Stomach (tissue), 8 donors: ENCODE measurements at regions not wholly inside any gene's neighbourhood (a gene's known extent, or its start where the extent isn't known, plus 50 kb on each side); places are given as distances from the start of the nearest gene placed in this dataset.

Experiments
- DNase-seq, 2 donors: peaks; one replicate each; pipeline versions ENCODE4 v3.0.0 to v3.0.0-alpha.2; 2013 to 2019
- H3K27ac ChIP-seq, 5 donors: fragments of 200-600 bp in 4 of 5; sonication (generic) in 4 of 5; one replicate each; pipeline ENCODE4 v1.5.1; 2013 to 2019; ENCODE audit warnings: mild to moderate bottlenecking in 1 of 5, moderate library complexity in 1 of 5
- H3K27me3 ChIP-seq, 3 donors: fragments of 200-600 bp; sonication (generic); one replicate each; pipeline ENCODE4 v1.5.1; 2017 to 2019; ENCODE audit warnings: mixed run types in 1 of 3
- H3K36me3 ChIP-seq, 4 donors: fragments of 200-600 bp; sonication (generic); 1 replicate in 3 of 4; 2 replicates in 1 of 4; pipeline ENCODE4 v1.5.1; 2016 to 2019
- H3K4me1 ChIP-seq, 4 donors: fragments of 200-600 bp; sonication (generic); one replicate each; pipeline ENCODE4 v1.5.1; 2016 to 2019
- H3K4me3 ChIP-seq, 4 donors: fragments of 200-600 bp; sonication (generic) in 3 of 4; one replicate each; pipeline ENCODE4 v1.5.1; 2016 to 2019; ENCODE audit warnings: mild to moderate bottlenecking in 1 of 4
- H3K9me3 ChIP-seq, 4 donors: fragments of 200-600 bp; sonication (generic); one replicate each; pipeline ENCODE4 v1.5.1; 2016 to 2019
- CTCF ChIP-seq, 7 experiments: fragments of 450-650 bp in 4 of 7; fragments of 200-600 bp in 3 of 7; sonication (generic) in 3 of 7; IDR thresholded peaks; one replicate each; pipeline ENCODE4 v1.5.1; 2016 to 2019; ENCODE audit warnings: antibody characterized with exemption in 7 of 7, control low read depth in 2 of 7, mild to moderate bottlenecking in 1 of 7
- EP300 ChIP-seq: sonication (generic); formaldehyde crosslinking; IDR thresholded peaks from one replicate; pipeline ENCODE4 v1.6.1; 2017; ENCODE audit warnings: antibody characterized with exemption
- POLR2A ChIP-seq, 4 donors: fragments of 450-650 bp; IDR thresholded peaks; one replicate each; pipeline ENCODE4 v1.6.1; 2016; ENCODE audit warnings: antibody characterized with exemption in 4 of 4, control low read depth in 2 of 4, mild to moderate bottlenecking in 1 of 4, moderate library complexity in 1 of 4
- POLR2AphosphoS5 ChIP-seq, 3 donors: sonication (generic); formaldehyde crosslinking; IDR thresholded peaks; one replicate each; pipeline ENCODE4 v1.6.1; 2016; ENCODE audit warnings: antibody characterized with exemption in 3 of 3
- WGBS, 5 donors: extraction: QIAGEN DNeasy Blood & Tissue Kit in 3 of 5; methylation state at CpG; one replicate each; pipeline versions ENCODE4 v1.1.5 to v1.1.7; 2013 to 2018; 5-methylcytosine and 5-hydroxymethylcytosine counted together
- intact Hi-C: fragments of 100-400 bp; cut with DNase I; formaldehyde crosslinking; loops from one replicate; pipeline ENCODE4 v1.15.1; 2023; ENCODE audit warnings: low total_unique reads
- donor health status: healthy with polysubstance abuse.
- donor health status: Bipolar disorder and iron deficiency.
- donor health status: healthy.

DNA sequence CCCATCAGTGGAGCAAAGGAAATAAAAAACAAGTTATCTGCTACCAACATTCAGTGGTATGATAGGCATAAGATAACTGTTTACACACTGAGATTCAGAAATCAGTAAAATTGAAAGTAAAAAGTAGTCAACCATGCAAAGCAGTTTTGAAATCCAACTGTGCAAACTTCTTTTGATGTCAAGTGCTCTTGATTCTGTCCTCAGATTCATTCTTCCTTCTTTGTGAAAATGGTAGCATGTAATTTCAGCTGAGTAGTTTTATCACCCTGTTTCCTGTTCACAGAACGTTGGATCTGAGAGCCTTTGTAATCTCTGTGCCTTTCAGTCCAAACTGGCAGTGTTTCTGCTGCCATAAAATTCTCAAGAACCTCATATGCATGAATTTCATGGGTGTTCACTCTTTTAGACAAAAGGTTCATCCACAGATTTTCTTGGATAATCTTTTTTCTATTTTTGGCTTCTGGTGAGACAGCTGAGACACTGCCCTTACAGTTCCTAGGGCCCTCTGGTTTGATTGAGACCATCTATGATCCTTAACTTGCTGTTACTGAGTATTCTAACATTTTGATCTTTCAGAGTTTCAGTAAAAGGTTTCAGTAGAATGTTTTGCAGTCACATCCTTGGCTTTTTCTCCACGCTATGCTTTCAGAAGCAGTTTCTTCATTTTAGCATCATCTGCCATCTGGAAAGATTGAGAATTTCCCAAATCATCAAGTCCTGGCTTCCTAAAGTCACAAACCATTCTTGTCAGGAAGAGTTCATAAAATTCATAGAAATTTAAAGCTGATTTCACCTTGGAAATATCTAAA lies 272.3 kb upstream of the EPHA4 start:
- 45 to 57% (median 46%) methylated on average over 2 of the region's 2 CpGs for WGBS, 5 donors
- Histone ChIP-seq H3K9me3 (no peaks in the 10 kb centered on the region), H3K36me3 (no peaks in the 10 kb centered on the region), H3K4me1 (no peaks in the 10 kb centered on the region), H3K4me3 (no peak overlapping the region), H3K27me3 (no peaks in the 10 kb centered on the region), H3K27ac (no peak overlapping the region)
- no peak for TF ChIP-seq POLR2A (IDR thresholded peaks at IDR 0.05)
- no peak for TF ChIP-seq POLR2AphosphoS5 (IDR thresholded peaks at IDR 0.05)
- no peak for TF ChIP-seq CTCF (IDR thresholded peaks at IDR 0.05)
- no peak for TF ChIP-seq EP300
- DNase-seq: no peak
- intact Hi-C loops: no loop called here

GRCh38 chr2:221836095-221836494 lies 264.0 kb upstream of the EPHA4 start:
- 41 to 70% (median 60%) methylated on average over 3 of the region's 3 CpGs for WGBS, 5 donors
- H3K9me3 ChIP-seq: no peaks in the 10 kb centered on the region
- no peak overlapping the region for H3K27ac ChIP-seq
- H3K4me3 ChIP-seq: no peak overlapping the region
- no peak for DNase-seq
- H3K27me3 ChIP-seq: no peaks in the 10 kb centered on the region
- no peaks in the 10 kb centered on the region for H3K4me1 ChIP-seq
- TF ChIP-seq POLR2AphosphoS5 (IDR thresholded peaks at IDR 0.05): no peak
- no peak for TF ChIP-seq EP300
- no peaks in the 10 kb centered on the region for H3K36me3 ChIP-seq
- intact Hi-C loops: no loop called here

- Histone ChIP-seq H3K9me3 (no peaks in the 10 kb centered on the region), H3K36me3 (no peaks in the 10 kb centered on the region), H3K27me3 (no peaks in the 10 kb centered on the region), H3K27ac (no peak overlapping the region), H3K4me1 (no peaks in the 10 kb centered on the region), H3K4me3 (no peak overlapping the region)
- TF ChIP-seq EP300 (no peak), POLR2A (IDR thresholded peaks at IDR 0.05) (no peak), CTCF (IDR thresholded peaks at IDR 0.05) (no peak), POLR2AphosphoS5 (IDR thresholded peaks at IDR 0.05) (no peak)
- intact Hi-C loops: no loop called here
- no peak for DNase-seq
- 42 to 64% (median 58%) methylated on average over 2 of the region's 2 CpGs for WGBS, 5 donors
Measured at GRCh38 chr2:221833966-221834365, 261.9 kb upstream of the EPHA4 start.

GRCh38 chr2:221831051-221831450 lies 258.9 kb upstream of the EPHA4 start:
- no peaks in the 10 kb centered on the region for H3K27me3 ChIP-seq
- intact Hi-C loops: no loop called here
- H3K9me3 ChIP-seq: no peaks in the 10 kb centered on the region
- 76 to 93% (median 85%) methylated on average over 2 of the region's 2 CpGs for WGBS, 5 donors
- no peaks in the 10 kb centered on the region for H3K4me1 ChIP-seq
- no peak overlapping the region for H3K4me3 ChIP-seq
- H3K27ac ChIP-seq: no peak overlapping the region
- no peaks in the 10 kb centered on the region for H3K36me3 ChIP-seq
- TF ChIP-seq EP300 (no peak), POLR2A (IDR thresholded peaks at IDR 0.05) (no peak), CTCF (IDR thresholded peaks at IDR 0.05) (no peak), POLR2AphosphoS5 (IDR thresholded peaks at IDR 0.05) (no peak)
- DNase-seq: no peak

GRCh38 chr2:221822416-221822815 lies 250.3 kb upstream of the EPHA4 start:
- Histone ChIP-seq H3K27me3 (no peaks in the 10 kb centered on the region), H3K4me1 (no peaks in the 10 kb centered on the region), H3K27ac (no peak overlapping the region), H3K4me3 (no peak overlapping the region), H3K36me3 (no peaks in the 10 kb centered on the region), H3K9me3 (no peaks in the 10 kb centered on the region)
- no peak for DNase-seq
- 66 to 80% (median 72%) methylated on average over 2 of the region's 2 CpGs for WGBS, 5 donors
- intact Hi-C loops: no loop called here
- TF ChIP-seq POLR2A (IDR thresholded peaks at IDR 0.05) (no peak), POLR2AphosphoS5 (IDR thresholded peaks at IDR 0.05) (no peak)
